HG03045 (cell line): ENCODE measurements at regions not wholly inside any gene's neighbourhood (a gene's known extent, or its start where the extent isn't known, plus 50 kb on each side); places are given as distances from the start of the nearest gene placed in this dataset.

Experiments used
- ATAC-seq: cut with Tn5 transposase; IDR thresholded peaks from one replicate; pipeline ENCODE4 v1.9.1; 2021; ENCODE audit warnings: mild to moderate bottlenecking, moderate library complexity; ENCODE audit not compliant: unreplicated experiment

DNA sequence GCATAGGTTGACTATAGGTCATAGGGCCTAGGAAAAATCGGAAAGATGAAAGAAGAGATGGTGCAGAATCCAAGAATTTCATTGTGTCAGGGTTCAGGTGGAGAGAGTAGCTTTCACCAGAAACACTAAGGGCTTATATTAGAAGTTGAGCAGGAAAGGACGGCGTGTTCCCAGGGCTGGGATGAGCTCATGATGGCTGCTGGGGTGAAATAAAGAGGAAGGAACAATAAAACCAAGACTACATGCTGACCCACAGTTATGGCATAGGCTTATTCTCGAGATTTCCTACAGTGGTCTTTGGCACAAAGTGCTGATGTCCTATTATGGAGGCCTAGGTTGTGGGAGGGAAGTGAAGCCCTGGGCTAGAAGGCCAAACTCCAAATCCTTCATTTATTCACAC is 195.8 kb downstream of the PTEN start:
- no peak for ATAC-seq

DNA sequence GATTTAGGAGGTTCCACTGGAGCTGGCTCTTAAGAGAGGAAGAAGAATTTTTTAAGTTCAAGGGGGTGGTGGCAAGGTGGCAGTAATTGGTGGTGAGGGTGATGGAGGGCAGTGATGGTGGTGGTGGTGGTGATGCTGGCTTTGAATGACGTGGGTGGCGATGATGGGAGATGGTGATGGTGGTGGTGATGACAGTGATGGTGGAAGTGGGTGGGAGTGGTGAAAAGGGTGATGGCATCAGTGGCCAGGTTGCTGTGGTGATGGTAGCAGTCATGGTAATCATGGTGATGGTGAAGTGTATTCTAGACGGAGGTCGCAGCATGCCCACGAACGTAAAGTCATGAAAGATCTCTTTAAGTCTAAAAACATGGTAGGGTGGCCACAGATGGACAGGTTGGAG is 197.3 kb downstream of the PTEN start:
- no peak for ATAC-seq

DNA sequence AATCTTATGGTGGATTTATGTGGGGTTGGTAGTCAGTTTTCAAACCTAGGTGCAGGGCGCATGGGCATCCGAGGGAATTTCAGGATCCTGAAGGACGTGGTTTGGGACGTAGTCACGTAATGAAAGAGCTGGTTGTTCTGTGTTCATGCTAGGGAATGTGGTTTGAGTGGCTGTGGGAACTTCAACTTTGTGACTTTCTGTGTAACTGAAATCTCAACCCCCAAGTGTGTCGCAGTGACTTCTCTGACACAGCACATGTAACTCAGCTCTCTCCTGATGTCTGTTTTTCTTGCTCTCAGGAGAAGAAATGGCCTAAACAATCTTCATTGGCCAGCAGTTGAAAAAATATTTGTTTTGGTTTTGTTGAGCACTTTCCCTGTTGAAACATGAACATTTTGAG is 199.0 kb downstream of the PTEN start:
- no peak for ATAC-seq

DNA sequence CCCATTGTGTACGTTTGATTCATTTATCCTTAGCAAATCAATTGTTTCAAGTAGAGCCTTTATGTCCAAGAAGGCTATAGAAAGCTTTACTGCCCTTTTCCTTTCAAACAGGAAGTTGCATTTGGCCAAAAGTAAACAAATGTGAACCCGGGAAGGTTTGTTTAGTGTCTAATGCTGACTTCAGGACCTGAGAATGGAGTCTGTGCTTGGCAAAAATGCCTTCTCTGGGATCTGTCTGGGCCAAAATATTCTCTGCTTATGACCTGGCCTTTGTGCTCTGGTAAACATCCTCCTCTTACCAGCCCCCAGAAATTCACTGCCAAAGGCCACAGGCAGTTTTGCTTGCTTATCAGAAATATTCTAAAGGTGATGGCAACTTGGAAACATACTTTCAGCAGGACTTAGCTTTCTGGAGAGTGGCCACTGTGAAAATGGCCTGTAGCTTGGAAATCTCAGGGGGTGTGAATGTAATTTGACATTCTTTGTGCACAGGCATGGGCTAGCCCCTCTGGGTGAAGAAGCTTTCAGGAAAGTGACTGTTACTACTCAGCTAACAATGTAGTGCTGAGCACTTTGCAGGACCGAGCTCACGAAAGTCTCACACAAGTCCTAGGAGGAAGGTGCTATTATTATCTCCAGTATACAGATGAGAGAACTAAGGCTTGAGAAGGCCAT is 199.5 kb downstream of the PTEN start:
- no peak for ATAC-seq

DNA sequence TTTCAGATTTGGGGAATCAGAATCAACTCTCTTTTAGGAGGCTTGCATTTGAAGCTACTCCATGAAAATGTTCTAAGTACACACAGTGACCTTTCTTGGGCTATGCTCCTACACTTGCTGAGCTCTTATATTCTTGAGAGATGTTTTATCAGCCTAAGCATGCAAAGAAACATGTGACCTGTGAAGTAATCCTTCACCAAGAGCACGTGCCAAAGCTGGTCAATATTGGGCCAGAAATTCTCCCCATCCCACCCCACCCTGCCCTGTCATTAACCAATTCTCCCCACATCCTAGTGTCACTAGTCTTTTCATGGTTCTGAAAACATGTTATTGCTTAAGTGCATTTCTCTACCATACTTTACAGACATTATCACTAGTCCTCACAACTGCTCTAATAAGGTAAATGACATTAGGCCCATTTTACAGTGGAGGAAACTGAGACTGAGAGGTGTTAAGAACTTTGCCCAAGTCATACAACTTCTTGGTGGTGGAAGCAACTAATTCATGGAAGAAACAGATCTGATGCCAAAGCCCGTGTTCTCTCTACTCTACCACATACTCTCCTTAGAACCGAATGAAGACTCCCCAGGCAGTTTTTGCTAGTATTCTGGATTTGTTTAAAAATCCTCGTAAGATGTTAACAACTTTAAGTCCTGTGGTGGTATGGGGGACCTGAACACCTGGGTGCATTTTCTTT is 200.6 kb downstream of the PTEN start:
- no peak for ATAC-seq

DNA sequence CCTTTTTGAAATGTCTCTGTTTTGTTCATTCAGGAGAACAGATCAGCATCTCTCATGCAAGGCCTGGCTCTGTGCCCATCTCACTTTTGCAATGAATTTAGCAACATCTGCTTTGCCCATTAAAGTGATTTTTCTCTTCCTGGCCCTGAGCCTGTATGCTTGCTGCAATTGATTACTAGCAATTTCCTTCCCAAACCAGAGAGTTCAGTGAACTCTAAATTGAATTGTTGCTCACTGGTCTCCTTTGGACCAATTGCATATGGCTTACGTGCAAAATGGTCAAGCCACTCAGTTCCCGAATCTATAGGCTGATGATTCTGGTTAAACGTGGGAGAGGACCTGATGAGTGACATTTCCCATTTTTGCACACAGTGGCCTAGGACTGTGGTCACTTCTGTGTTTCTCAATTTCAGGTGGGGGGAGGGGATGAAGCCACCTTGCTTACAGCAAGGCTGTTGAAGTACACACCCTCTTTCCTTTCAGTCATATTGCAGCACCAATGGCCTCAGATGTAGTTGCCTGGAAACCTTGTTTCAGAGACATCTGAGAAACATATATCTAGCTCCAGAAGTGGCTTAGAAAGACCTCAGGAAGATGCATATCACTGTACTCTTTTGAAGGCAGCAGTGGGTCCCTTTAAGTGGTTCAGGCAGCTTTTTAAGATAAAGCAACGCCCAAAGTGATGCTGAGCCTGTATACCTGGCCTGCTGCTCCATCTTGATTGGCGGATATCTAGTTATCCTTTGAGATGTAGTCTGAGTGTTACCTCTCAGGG is 201.4 kb downstream of the PTEN start:
- ATAC-seq: peak; percentile 60

DNA sequence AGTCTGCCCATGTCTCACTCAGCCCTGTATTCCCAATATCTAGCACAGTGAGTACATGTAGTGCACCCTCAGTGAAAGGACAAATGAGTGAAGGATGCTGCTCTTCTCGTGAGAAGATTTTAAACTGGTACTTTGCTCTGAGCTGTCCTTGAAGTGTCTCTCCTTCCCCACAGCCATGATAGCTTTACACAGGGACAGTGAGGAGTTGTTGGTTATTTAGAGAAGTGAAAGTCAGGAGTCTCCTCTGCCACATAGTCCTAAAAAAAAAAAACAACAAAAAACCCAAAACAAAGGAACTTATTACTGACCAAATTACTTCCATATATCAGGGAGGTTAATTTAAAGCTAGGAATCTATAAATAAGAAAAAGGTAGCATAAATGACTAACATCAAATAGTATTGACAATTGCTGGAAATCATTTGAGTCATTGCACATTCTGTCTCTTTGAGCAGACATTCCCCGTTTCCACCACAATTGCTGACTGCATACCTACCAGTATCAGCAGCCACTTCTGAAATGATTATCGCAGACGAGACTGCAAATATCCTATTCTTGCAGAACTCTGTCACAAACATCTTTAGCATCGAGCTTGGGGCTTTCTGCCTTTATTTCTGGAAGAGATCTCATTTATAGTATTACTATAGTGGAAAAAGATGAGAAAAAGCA is 202.1 kb downstream of the PTEN start:
- ATAC-seq: peak; percentile 28

DNA sequence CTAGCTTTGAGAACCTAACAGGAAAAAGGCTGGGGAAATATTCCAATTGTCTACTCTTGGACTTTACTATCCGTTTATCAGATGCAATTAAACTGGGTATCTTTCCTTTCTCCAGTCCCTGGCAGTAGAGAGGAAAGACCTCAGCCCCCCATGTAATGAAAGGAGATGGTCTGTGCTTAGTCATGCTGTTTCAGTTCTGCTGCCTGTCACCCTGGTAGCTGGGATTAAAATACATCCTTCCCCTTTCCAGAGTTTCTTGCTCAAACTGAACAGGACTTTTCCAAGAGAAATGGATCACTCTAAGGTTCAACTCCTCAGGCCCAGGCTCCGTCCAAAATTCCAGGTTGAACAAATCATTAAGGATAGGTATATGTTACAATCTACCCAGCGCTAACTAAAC is 202.9 kb downstream of the PTEN start:
- ATAC-seq: no peak

DNA sequence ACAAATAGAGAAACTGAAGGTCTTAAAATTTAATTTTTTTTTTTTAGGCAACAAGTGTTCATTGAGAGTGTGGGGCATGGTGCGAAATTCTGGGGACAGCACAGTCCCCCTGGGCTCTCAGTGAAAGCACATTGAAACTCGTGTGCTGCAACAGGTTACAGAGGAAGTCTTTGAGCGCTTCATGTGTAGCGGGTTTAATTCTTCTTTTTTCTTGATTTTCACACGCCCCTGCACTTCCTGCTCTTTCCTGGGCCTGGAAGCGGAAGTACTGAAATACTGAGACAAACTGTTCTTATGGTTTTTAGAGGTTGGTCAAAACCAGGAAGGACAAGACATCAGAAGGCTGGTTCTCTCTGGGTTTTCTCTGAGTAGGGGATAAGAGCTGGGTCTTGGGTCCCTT is 203.5 kb downstream of the PTEN start:
- no peak for ATAC-seq

DNA sequence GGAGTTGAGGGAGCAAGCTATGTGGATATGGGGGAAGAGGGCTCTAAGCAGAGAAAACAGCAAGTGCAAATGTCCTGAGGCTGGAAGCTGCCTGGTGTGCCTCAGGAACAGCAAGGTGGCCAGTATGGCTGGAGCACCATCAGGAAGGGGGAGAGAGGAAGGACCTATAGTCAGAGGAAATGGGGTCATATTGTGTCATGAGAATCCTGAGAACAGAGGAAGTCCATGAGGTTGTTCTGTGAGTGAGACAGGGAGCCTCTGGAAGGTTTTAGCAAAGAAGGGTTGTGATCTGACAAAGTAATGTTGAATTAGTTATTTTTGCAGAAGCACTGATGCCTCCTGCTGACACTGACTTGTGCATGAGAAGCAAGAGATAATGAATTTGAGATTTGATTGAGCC is 204.3 kb downstream of the PTEN start:
- ATAC-seq: no peak

DNA sequence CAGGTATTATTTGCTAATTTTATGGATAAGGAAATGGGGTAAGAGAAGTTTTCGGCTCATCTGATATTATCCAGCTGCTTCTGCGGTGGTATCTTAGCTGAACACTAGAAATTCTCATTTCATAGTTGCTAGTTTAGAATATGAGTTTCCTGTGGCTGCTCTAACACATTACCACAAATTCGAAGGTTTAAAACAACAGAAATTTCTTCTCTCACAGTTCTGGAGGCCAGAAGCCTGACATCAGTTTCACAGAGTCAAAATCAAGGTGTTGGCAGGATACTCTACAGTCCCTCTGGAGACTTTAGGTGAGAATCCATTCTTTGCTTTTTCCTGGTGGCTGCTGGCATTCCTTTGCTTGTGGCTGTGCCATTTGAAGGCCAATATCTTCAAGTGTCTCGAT is 205.9 kb downstream of the PTEN start:
- no peak for ATAC-seq

DNA sequence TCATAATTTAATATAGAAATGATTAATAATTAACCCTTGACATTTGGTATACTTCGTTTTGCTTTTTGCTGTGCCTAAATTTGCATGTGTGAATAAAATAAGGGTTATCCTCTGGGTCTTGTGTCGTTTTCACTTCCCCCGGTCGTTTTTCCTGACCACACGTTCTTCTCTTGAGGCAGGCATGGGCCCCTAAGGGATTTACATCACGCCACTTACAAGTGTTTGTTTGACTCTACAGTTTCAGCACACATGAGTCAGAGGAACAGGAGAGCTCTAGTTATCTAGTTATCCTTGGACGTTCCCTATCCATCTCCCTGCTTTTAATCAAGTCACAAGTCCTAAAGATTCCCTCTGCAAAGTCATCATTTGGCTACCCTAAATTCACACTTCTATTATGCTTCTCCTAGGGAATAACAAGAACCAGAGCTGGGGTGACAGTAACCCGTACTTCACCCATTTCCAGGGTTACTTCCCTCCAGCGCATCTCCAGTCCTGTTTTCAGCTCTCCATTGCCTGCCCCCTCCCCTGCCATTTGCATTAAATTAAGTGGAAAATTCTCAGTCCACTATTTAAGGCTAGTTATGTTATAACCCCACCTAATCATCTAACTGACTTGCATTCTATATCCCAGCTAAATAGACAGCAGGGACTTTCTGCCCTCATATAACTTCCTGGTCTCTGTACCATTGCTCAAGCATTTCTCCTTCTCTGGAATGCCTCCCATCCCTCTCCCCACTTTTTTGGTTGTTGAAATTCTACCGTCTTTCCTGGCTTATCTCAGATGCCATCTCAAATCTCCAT is 206.9 kb downstream of the PTEN start:
- ATAC-seq: peak; percentile 53

DNA sequence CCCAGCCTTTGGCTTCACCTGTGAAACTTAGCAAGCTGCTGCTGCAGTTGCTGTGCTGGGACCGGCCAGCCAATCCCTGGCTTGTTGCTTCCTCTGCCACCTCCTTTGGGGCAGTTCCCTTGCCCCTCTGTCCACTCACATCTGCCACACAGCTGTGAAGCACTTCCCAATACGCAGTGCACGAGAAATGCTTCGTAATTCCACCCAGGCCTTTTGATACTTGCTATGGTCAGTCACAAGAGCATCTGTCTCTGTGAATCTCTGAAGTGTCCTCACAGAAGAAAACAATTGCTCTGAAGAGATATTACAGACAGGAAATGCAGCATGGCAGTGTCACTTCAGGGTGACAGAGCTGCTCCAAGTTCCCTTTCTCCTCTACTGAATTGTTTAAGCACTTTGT is 208.5 kb downstream of the PTEN start:
- no peak for ATAC-seq

DNA sequence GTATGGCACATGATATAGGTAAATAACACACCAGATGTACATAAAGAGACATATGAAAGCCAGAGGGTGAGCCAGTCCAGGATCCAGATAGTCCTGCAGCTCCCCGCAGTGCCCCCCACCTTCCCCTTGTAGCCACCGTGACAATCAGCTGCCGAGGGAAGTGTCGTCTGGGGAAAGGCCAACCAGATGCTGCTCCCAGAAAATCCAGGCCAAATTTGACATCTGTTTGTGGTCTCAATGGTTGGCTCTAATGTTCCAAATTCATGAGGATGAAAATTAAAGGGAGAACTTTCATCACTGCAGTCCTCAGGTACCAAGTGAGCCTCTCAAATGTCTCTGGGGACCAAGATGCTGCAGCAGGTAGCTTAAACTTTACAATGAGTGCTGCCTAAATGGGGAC is 210.3 kb downstream of the PTEN start:
- ATAC-seq: no peak

DNA sequence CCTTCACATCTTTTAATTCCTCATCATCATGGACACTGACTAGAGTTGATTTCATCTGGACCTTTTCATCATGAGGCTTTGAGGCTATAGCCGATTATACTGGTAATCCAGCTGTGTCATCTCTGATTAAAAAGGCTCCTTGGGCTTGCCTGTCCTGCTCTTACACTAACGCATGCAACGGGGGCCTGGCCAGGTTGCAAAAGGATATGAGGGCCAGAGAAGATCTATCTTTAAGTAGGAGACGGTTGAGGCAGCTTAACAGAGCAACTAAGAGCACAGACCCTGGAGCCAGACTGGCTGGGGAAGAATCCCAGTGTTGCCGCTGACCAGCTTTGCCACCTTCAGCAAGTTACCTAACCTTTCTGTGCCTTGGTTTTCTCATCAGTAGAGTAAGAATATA is 211.5 kb downstream of the PTEN start:
- no peak for ATAC-seq

DNA sequence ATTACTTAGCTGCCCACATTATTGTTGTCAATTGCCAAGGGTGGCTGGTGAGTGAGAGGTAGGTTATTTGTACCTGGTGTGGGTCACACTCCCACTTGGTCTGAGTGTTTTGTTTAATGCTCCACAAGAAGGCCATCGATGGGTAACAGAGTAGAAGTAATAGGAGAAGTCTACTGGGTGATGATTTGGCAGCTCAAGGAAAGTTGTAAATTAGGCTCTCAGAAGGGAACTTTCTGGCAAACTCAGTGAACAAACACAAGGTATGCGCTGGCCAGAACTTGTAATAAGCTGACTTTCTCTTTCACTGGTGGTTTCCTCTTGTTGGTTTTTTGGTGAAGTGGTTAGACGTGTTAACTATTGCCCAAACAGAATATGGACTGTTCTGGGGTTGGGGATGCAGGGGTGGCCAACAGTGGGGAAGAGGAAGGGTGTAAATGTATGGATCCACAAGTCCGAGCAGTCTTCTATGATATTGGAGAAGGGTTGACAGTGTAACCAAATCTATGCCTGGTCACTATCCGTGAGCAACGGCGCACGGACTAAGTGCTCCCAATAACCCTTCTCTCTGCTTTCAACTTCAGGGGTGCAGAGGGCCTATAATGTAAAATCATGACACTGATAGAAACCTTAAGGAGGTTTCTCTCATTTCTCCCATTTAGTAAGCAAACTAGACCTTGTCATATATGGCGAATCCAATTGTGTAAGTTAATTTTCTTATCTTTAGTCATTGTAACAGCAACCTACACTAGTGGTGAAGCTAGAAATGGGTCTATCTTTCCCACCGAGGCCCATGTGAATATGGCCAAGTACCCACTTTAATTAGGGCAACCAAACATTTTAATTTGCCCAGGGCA is 212.8 kb downstream of the PTEN start:
- ATAC-seq: no peak

DNA sequence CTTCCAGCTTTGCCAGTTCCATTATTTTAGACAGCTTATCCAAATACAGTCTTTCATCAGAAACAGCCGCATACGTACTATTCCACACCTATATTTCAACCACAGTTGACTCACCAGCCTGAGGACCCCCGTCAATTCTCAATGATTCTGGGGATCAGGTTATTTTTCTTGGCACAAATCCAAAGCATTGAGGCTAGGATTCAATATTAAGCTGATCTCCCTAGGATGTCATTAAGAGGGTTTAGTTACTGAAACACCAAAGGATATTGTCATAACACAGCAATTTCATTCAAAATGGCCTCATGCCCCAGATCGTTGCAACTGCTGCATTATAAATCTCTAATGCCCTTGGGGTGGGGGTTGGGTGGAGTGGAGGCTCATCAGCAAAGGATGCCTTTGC is 214.6 kb downstream of the PTEN start:
- ATAC-seq: no peak

DNA sequence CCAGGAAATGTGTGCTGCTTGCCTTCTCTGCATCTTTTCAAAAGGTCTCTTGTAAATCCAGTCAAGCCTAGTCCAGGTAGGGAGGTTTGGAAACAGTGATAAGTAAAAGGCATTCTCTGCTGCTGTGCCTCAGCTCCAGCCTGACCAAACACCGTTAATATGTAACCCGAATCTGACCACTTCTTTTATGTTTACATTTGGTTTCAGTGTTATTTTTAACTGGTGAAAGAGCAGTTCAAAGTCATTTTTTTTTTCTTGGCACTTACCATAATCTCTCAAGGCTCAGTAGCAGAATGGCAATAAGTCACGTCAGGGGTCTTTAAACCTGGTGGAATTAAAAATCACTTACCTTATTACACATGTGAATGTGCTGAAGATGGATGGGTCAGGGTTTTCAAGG is 216.8 kb downstream of the PTEN start:
- peak; percentile 43 for ATAC-seq

DNA sequence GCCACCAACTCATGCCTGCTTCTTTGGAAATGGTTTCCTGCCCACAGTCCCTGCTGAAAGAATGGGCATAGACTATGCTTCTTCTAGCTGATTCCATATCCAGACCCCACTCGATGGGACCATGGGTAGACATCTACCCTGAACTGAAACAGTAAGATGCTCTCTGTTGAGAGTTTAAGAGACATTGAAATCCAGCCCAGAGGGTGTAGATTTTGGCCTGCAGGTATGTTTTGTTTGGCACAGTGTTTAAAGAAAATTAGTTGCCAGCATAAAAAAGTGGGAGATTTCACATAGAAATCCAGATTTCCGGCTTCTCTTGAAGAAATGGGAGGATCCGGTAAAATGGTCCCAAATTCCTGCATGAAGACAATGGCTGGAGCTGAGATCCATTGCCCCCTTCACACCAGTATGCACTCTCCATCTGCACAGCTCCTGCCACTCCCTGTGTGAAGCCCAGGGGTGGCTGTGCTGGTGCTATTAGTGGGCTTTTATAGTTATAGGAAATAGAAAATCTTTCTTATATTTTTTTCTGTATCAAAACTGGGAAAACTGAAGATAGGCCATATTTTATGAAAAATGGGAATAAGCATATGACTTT is 218.1 kb downstream of the PTEN start:
- no peak for ATAC-seq
